H1 (cell line): ENCODE measurements at regions not wholly inside any gene's neighbourhood (a gene's known extent, or its start where the extent isn't known, plus 50 kb on each side); places are given as distances from the start of the nearest gene placed in this dataset.

ENCODE experiments used
- CTCF ChIA-PET: fragments of 300-600 bp; sonication (Branson Sonifier 250); formaldehyde crosslinking; loops from one replicate; lab custom pipeline; 2021; ENCODE audit not compliant: partially characterized antibody; lab: Charles Lee
- POLR2A ChIA-PET: fragments of 300-600 bp; sonication (Branson Sonifier 250); formaldehyde crosslinking; loops from one replicate; lab custom pipeline; 2021; ENCODE audit warnings: inconsistent platforms; ENCODE audit not compliant: partially characterized antibody; lab: Charles Lee
- DNase-seq, 2 experiments: peaks; one replicate each; pipeline versions ENCODE4 v3.0.0 to v3.0.0-alpha.2; 2010 to 2022; ENCODE audit warnings: low spot score in 2 of 2, low read depth in 1 of 2, mixed read lengths in 1 of 2
- FAIRE-seq: peaks from 2 replicates; lab custom pipeline; 2011; peaks lifted over from hg19 to GRCh38; lab: Jason Lieb, UNC
- H2AFZ ChIP-seq: 2 replicates; pipeline ENCODE4 v1.8.1; 2012; ENCODE audit warnings: low read length, inconsistent platforms
- H2AK5ac ChIP-seq: 2 replicates; pipeline ENCODE4 v1.6.1; 2013; ENCODE audit warnings: low read depth, low read length
- H2BK120ac ChIP-seq: replicated peaks from 2 replicates; pipeline ENCODE3; 2013; ENCODE audit warnings: low read depth, low read length, inconsistent platforms
- H2BK12ac ChIP-seq: 2 replicates; pipeline ENCODE4 v1.6.1; 2013; ENCODE audit warnings: low read depth, low read length
- H2BK15ac ChIP-seq: 2 replicates; pipeline ENCODE4 v1.6.1; 2013; ENCODE audit warnings: low read length
- H2BK20ac ChIP-seq: 2 replicates; pipeline ENCODE4 v1.6.1; 2013; ENCODE audit warnings: low read length
- H2BK5ac ChIP-seq: 2 replicates; pipeline ENCODE4 v1.6.1; 2013; ENCODE audit warnings: low read depth, low read length
- H3K14ac ChIP-seq: 2 replicates; pipeline ENCODE4 v1.6.1; 2013; ENCODE audit warnings: inconsistent platforms; ENCODE audit not compliant: insufficient read length
- H3K18ac ChIP-seq: 2 replicates; pipeline ENCODE4 v1.6.1; 2013; ENCODE audit warnings: low read length; ENCODE audit errors: extremely low read depth
- H3K23ac ChIP-seq: 2 replicates; pipeline ENCODE4 v1.6.1; 2013; ENCODE audit warnings: inconsistent platforms; ENCODE audit not compliant: insufficient read length
- H3K23me2 ChIP-seq: 2 replicates; pipeline ENCODE4 v1.6.1; 2013; ENCODE audit warnings: low read depth, low read length
- H3K27ac ChIP-seq: 2 replicates; pipeline ENCODE4 v1.6.1; 2011; ENCODE audit warnings: low read depth, low read length, inconsistent platforms
- H3K27me3 ChIP-seq, 4 experiments: replicated peaks in 1 of 4; 1 replicate in 1 of 4; 2 replicates in 3 of 4; pipeline versions ENCODE4 v1.6.1 to v1.8.1; 2011 to 2013; ENCODE audit warnings: low read length in 3 of 4, mild to moderate bottlenecking in 3 of 4, inconsistent platforms in 2 of 4, mixed read lengths in 2 of 4, moderate library complexity in 1 of 4; ENCODE audit not compliant: control insufficient read depth in 3 of 4, insufficient read depth in 3 of 4; ENCODE audit errors: extremely low read depth in 1 of 4
- H3K36me3 ChIP-seq, 4 experiments: 2 replicates each; pipeline versions ENCODE4 v1.6.1 to v1.8.1; 2011 to 2013; ENCODE audit warnings: mild to moderate bottlenecking in 4 of 4, low read length in 3 of 4, moderate library complexity in 2 of 4, control low read depth in 1 of 4, inconsistent platforms in 1 of 4; ENCODE audit not compliant: insufficient read depth in 4 of 4, control insufficient read depth in 2 of 4
- H3K4ac ChIP-seq: replicated peaks from 2 replicates; pipeline ENCODE3; 2013; ENCODE audit warnings: low read length, low read depth, mixed read lengths, inconsistent platforms; ENCODE audit not compliant: insufficient read length
- H3K4me1 ChIP-seq, 4 experiments: replicated peaks in 1 of 4; 1 replicate in 1 of 4; 2 replicates in 3 of 4; pipeline versions ENCODE4 v1.6.1 to v1.8.1; 2011 to 2013; ENCODE audit warnings: low read length in 3 of 4, inconsistent platforms in 2 of 4, mixed read lengths in 1 of 4; ENCODE audit not compliant: insufficient read depth in 4 of 4, control insufficient read depth in 3 of 4
- H3K4me2 ChIP-seq, 2 experiments: 2 replicates each; pipeline versions ENCODE4 v1.6.1 to v1.8.1; 2011 to 2013; ENCODE audit warnings: low read depth in 2 of 2, low read length in 2 of 2, control low read depth in 1 of 2, inconsistent platforms in 1 of 2, mild to moderate bottlenecking in 1 of 2; ENCODE audit not compliant: insufficient read depth in 1 of 2
- H3K4me3 ChIP-seq, 4 experiments: fragments of 200-600, 300-600 bp in 1 of 4; sonication (generic), shearing (Covaris generic), sonication (Bioruptor Twin) in 1 of 4; 2 replicates each; pipeline versions ENCODE4 v1.5.1 to v1.8.1; 2011 to 2016; ENCODE audit warnings: low read length in 4 of 4, low read depth in 3 of 4, control low read depth in 2 of 4, inconsistent platforms in 2 of 4, mild to moderate bottlenecking in 2 of 4, mixed read lengths in 1 of 4, moderate library complexity in 1 of 4; ENCODE audit not compliant: insufficient read depth in 2 of 4; ENCODE audit errors: extremely low read depth in 1 of 4
- H3K56ac ChIP-seq: replicated peaks from 2 replicates; pipeline ENCODE3; 2013; ENCODE audit warnings: low read depth, mild to moderate bottlenecking, mixed read lengths, low read length, inconsistent platforms; ENCODE audit not compliant: insufficient read length
- H3K79me1 ChIP-seq: 2 replicates; pipeline ENCODE4 v1.6.1; 2013; ENCODE audit warnings: low read depth, low read length, control low read depth
- H3K79me2 ChIP-seq, 2 experiments: 2 replicates each; pipeline versions ENCODE4 v1.6.1 to v1.8.1; 2012 to 2013; ENCODE audit warnings: low read length in 2 of 2, mild to moderate bottlenecking in 2 of 2, inconsistent platforms in 1 of 2; ENCODE audit not compliant: insufficient read depth in 2 of 2, control insufficient read depth in 1 of 2
- H3K9ac ChIP-seq, 4 experiments: replicated peaks in 1 of 4; 1 replicate in 1 of 4; 2 replicates in 3 of 4; pipeline versions ENCODE4 v1.6.1 to v1.8.1; 2011 to 2013; ENCODE audit warnings: low read depth in 3 of 4, low read length in 3 of 4, control low read depth in 2 of 4, mild to moderate bottlenecking in 2 of 4, moderate library complexity in 2 of 4, inconsistent platforms in 1 of 4; ENCODE audit errors: extremely low read depth in 1 of 4
- H3K9me3 ChIP-seq, 2 experiments: 2 replicates each; pipeline versions ENCODE4 v1.6.1 to v1.8.1; 2012 to 2013; ENCODE audit warnings: mild to moderate bottlenecking in 2 of 2, moderate library complexity in 2 of 2, control low read depth in 1 of 2, inconsistent platforms in 1 of 2, low read depth in 1 of 2, low read length in 1 of 2, mixed read lengths in 1 of 2; ENCODE audit not compliant: insufficient read depth in 2 of 2
- H4K20me1 ChIP-seq, 2 experiments: replicated peaks in 1 of 2; 2 replicates each; pipeline versions ENCODE3 to v1.8.1; 2011 to 2013; ENCODE audit warnings: inconsistent platforms in 2 of 2, low read length in 2 of 2, mild to moderate bottlenecking in 1 of 2; ENCODE audit not compliant: insufficient read depth in 2 of 2, control insufficient read depth in 1 of 2
- H4K5ac ChIP-seq: 2 replicates; pipeline ENCODE4 v1.6.1; 2013; ENCODE audit warnings: low read length, low read depth, mixed read lengths, inconsistent platforms; ENCODE audit not compliant: insufficient read length
- H4K8ac ChIP-seq: 2 replicates; pipeline ENCODE4 v1.8.0; 2013; ENCODE audit warnings: mild to moderate bottlenecking, moderate library complexity, low read length, inconsistent platforms; ENCODE audit not compliant: insufficient read depth; ENCODE audit errors: extremely low read depth
- H4K91ac ChIP-seq: replicated peaks from 2 replicates; pipeline ENCODE3; 2013; ENCODE audit warnings: low read length, mixed read lengths, inconsistent platforms; ENCODE audit not compliant: insufficient read length
- FOSL1 ChIP-seq: IDR thresholded peaks from 2 replicates; pipeline ENCODE4 v1.6.1; 2011; ENCODE audit warnings: mild to moderate bottlenecking, low read depth, low read length, moderate library complexity; ENCODE audit not compliant: insufficient read depth
- GABPA ChIP-seq: IDR thresholded peaks from 2 replicates; pipeline ENCODE4 v1.6.1; 2011; ENCODE audit warnings: mild to moderate bottlenecking, low read length, moderate library complexity, borderline replicate concordance; ENCODE audit not compliant: insufficient read depth
- HDAC6 ChIP-seq: IDR thresholded peaks from one replicate; pipeline ENCODE4 v1.7.1; 2012; ENCODE audit warnings: low read depth, mild to moderate bottlenecking, inconsistent platforms, low read length, moderate library complexity
- WGBS, 2 experiments: shearing (Covaris generic) in 1 of 2; methylation state at CpG; one replicate each; pipeline versions ENCODE4 v1.1.6 to v1.1.7; 2013 to 2015; ENCODE audit warnings: low lambda C conversion rate in 2 of 2, mixed read lengths in 2 of 2, inconsistent platforms in 1 of 2, low coverage in 1 of 2, missing lambda C conversion rate in 1 of 2; ENCODE audit not compliant: insufficient replicate concordance in 2 of 2, insufficient coverage in 1 of 2, insufficient read length in 1 of 2; ENCODE audit errors: extremely low coverage in 1 of 2, missing lambda C conversion rate in 1 of 2; 5-methylcytosine and 5-hydroxymethylcytosine counted together

- Histone ChIP-seq H3K18ac (no peak overlapping the region), H3K23ac (no peak overlapping the region)
- POLR2A ChIA-PET: no interaction called here
These were observed 156.4 kb upstream of the FTMT start for GRCh38 chr5:121695307-121695706.

More at GRCh38 chr5:121695307-121695706, 156.4 kb upstream of the FTMT start:
- no peaks in the 10 kb centered on the region for H3K79me2 ChIP-seq
- no peak overlapping the region for H2BK20ac ChIP-seq
- H4K8ac ChIP-seq: no peak overlapping the region
- FAIRE-seq (no peak), DNase-seq (no peak)
- H2BK5ac ChIP-seq: no peak overlapping the region
- H3K27me3 ChIP-seq: no peaks in the 10 kb centered on the region
- H4K5ac ChIP-seq: no peak overlapping the region
- CTCF ChIA-PET: no interaction called here
- H3K79me1 ChIP-seq: no peaks in the 10 kb centered on the region
- H3K27ac ChIP-seq: no peak overlapping the region
- no peak overlapping the region for H3K4me3 ChIP-seq
- H2BK15ac ChIP-seq: no peak overlapping the region
- H4K20me1 ChIP-seq: no peaks in the 10 kb centered on the region
- H3K4me2 ChIP-seq: no peak overlapping the region
- H3K36me3 ChIP-seq: no peaks in the 10 kb centered on the region
- no peak overlapping the region for H2AFZ ChIP-seq
- H4K91ac ChIP-seq: no peak overlapping the region
- TF ChIP-seq GABPA (no peak), FOSL1 (no peak), HDAC6 (no peak)
- no peak overlapping the region for H2BK12ac ChIP-seq
- H3K9ac ChIP-seq: no peak overlapping the region
- no peak overlapping the region for H3K56ac ChIP-seq
- H3K14ac ChIP-seq: no peak overlapping the region
- H3K23me2 ChIP-seq: no peaks in the 10 kb centered on the region
- no peak overlapping the region for H2AK5ac ChIP-seq
- H3K9me3 ChIP-seq: no peaks in the 10 kb centered on the region
- H2BK120ac ChIP-seq: no peak overlapping the region
- WGBS, 2 experiments: 89% methylated on average over 2 of the region's 2 CpGs; no CpG with 5 or more reads in 1 of the 2 experiments
- no peak overlapping the region for H3K4ac ChIP-seq
- H3K4me1 ChIP-seq: peaks cover 3 to 5% (median 3%) of the 10 kb centered on the region in 4 experiments; a peak in 4 of 7 replicates
